ENCODE measurements at regions not wholly inside any gene's neighbourhood (a gene's known extent, or its start where the extent isn't known, plus 50 kb on each side); places are given as distances from the start of the nearest gene placed in this dataset.
A peak's percentile ranks its signal among the peaks of the same experiment; 100 is the strongest.
"Not testable (repeated sequence)": the region's sequence is repeated elsewhere in the genome, so short reads cannot be mapped to it uniquely, and the experiment has no call there.

DNA sequence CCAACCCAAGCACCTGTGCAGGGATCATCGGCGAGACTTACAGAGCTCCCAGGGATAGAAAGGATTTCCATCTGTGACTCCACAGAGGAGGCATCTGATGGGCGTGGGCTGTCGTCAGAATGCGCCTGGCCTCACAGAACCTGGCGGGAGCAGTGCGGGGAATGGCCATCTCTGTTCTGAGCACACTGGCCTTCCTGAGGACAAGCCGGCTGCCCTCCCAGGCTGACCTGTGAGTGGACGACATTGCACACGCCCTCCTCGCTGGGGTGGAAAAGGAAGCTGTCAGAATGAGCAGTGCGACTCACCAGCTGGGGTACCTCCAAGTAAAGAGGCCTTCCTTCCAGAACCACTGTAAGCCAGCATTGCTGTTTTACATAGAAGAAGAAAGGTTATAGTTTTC lies 234.6 kb upstream of the PITRM1 start:
- DNase-seq, result no peak

DNA sequence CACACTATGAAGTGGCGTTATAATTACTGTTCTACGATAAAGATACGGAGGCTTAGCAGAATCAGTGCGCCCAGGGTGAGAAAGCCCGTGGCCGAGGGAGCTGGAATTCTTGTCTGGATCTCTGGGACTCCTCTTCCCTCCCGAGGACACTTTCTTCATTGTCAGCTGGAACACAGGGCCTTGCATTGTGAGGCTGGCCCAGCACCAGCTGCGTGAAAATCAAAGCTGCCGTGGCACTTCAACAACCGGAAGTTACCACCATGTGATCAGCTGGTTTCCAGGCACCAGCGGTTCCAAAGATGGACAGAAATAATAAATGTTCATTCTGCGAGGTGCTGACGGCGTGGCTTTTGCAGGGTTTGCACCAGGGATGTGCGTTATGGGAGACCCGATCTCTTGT lies 234.0 kb upstream of the PITRM1 start:
- DNase-seq, result peak; percentile 20

DNA sequence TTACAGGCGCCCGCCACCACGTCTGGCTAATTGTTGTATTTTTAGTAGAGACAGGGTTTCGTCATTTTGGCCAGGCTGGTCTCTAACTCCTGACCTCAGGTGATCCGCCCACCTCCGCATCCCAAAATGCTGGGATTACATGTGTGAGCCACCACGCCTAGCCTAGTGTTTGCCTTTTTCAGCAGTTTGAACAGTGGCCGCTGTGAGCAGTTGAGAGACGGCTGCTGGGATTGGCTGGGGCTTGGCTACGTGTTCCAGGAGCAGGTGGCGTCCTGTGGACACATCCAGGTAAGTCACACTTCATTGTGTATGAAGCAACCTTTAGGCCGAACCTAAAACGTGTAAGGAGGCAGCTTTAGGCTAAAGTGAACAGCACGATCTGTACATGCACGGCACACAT lies 231.8 kb upstream of the PITRM1 start:
- DNase-seq, result no peak

DNA sequence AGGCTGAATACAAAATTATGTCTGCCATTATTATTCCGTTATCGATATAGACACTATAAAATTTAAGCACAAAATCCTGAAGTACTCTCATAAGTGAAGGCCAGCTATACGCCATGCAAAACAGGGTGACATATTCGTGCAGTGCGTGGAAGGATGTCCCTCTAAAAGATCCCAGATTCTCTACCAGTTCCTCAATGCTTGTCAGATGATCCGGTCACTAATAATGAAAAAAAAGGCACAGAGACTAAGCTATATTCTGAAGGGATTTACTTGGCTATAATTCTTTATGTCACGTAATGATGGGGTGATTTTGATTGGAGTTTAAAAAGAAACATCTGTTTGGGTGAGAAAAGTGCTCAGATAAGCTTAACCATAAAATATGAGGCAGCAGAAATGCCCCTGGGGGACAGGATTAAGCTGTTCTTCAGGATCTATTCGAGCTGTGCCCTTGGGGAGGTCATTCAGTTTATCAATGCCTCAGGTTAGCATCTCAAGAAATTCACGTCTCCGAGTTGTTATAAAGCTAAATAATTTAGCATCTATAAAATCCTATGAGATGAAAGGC lies 229.7 kb upstream of the PITRM1 start:
- DNase-seq, result no peak

DNA sequence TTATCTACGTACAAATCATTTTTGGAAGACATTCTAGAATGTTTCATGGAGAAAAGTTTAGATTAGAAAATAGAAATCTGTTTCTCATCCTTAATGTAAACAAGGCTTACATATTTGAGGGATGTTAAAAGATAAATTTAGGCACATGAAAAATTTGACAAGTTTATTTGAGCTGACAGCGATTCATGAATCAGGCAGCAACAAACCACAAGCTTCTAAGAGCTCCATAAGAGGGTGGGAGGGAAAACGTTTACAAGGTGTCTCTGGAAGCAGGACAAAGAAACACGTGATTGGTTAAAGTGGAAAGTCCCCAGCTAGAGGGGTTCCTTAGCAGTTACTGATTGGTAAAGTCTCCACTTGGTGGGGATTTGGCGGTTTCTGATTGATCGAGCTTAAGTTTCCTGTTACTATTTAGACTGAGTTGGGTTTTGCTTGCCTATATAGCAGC lies 228.9 kb upstream of the PITRM1 start:
- DNase-seq, result peak; percentile 13

DNA sequence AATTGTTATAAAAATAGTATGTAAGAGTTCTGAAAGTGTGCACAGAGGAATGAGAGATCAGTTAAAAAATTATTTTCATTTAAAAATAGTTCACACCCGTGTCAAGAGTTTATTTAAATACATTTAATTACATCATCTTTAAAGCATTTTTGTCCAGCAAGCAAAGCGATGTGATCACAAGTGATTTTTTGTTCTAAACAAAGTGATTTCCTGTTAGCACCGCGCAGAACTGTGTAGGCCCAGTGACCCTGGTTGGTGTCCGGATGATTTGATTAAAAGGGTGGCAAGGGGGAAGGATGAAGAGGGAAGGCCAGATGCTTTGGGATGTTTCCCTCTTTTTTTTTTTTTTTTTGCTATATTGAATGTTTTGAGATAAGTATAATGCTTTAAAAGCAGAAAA lies 227.8 kb upstream of the PITRM1 start:
- DNase-seq, result peak; percentile 35

DNA sequence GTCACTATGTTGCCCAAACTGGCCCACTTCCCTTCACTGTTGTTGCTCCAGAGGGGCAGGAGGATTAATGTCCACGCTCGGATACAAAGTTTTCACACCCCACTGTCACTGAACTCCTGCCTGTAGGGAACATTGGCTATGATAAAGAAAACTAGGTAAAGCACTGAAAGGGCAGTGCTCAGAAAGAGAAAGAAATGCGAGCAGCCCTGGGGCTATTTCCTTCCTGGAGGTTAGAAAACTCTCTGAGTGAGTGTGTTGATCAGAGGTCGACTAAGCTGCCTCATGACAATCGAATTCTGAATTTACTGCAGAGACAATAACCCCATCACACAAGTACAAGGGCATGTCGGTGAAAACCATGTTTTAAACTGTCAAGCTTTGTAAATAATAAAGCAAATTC lies 227.2 kb upstream of the PITRM1 start:
- DNase-seq, result no peak

DNA sequence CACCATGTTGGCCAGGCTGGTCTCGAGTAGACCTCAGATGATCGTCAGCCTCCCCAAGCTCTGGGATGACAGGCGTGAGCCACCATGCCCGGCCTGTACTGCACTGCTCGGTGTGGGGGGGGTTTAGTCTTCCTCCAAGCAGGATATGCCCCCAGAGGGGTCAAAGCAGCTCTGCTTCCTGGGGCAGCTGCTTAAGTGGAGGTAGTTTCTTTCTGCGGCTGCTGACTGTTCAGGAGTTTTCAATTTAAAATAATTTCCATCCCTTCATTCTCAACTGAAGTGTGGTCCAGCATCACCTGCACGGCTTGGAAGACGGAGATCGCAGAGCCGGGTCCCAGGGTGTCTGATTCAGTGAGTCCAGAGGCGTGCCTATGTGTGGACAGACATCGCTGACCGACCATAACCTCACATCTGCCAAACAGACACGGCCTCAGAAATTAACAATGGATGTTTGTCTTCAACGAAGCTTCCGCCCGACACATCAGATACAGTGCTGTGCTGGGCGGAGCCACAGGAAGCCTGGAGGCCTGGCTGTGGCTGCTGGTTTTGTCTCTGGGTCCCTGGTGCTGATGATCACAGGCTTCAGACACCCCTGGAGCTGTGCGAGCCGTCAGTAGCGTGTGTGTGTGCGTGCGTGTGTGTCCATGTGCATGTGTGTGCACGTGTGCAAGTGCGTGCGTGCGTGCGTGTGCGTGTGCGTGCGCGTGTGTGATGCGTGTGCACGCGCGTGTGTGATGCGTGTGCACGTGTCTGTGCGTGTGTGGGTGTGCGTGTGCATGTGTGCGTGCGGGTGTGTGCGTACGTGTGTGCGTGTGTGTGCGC lies 226.5 kb upstream of the PITRM1 start:
- DNase-seq, result peak; percentile 40

DNA sequence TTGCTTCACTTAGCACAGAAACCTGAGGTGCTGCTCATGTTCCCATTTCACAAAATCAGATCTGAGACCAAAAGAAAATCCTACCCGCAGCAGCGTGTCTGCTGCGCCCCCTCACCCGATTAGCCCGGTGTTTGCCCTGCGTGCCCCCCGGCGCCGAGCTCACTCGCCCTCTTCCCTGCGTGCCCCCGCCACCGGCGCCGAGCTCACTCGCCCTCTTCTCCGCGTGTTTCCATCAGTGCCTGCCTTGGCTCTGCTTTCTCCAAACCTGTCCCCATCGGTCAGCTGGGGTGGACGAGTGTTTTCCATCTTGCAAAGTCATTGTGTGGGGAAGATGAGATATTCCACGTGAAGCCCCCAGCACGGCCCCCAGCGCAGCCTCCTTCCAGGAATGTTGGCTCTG lies 225.3 kb upstream of the PITRM1 start:
- no peak for DNase-seq

DNA sequence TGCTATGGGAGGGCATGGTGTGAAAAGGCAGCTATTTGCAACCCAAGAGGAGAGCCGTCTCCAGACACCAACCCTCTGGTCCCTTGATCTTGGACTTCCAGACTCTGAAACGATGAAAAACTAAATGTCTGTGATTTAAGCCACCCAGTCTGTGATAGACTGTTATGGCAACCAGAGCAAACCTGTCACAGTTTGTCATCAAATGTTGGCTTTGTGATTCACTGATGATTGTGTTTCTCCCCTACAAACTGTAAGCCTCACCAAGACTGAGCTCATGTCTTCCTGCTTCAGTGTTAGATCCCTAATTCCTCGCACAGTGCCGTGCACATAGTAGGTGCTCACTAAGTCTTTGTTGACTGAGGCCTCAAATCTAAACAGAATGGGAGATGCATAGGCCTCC lies 224.6 kb upstream of the PITRM1 start:
- DNase-seq, result no peak

DNA sequence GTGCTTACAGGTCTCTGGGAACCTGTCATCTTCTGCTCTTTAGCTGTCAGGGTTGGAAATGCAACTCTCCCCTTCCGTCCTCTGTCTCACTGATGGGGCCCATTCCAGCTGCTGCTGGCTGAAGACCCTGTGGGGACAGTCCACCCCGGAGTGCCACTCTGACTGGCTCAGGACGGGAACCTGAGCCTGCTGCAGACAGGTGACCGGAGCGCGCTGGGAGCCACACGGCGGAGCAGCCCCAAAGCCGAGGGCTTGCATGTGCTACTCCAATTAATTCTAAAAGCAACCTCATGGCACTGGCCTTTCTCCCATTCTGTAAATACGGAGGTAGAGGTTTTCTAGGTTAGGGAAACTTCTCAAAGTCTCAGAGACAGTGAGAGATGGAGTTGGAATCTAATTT lies 223.5 kb upstream of the PITRM1 start:
- DNase-seq, result no peak

DNA sequence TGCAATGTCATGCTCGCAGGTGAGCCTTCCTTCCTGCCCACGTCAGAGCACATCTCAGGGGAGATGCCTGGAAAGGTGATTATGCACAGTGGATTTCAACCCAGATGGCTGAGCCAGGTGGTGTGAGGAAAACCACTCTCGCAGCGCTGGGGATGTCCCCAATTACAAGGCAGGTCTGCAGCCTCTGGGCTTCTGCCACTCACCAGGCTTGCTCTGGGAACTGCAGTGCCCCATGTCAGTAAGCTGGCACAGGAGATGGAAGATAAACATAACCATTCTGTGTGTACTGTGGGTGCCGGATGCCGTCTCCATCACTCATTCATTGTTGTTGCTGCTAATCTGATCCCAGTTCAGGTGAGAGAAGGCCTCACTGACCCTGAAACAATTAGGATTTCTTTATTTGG lies 222.9 kb upstream of the PITRM1 start:
- DNase-seq, result no peak

DNA sequence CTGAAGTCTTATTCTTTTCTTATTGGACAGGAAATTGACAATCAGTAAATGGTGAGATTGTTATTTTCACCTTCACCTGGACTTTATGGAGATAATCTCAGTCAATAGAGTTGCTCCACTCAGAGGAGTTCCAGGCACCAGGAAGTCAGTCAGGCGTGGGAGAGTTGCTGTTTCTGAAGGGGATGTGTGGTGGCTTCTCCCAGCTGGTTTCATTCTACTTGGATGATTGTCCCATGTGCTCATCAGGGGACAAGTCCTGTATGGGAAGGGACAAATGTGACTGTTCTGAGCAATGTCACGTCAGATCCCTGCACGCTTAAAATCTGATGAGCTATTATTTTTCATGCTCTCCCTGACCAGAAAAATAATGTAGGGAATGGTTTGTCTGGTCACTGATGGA lies 222.5 kb upstream of the PITRM1 start:
- peak; percentile 17 for DNase-seq

DNA sequence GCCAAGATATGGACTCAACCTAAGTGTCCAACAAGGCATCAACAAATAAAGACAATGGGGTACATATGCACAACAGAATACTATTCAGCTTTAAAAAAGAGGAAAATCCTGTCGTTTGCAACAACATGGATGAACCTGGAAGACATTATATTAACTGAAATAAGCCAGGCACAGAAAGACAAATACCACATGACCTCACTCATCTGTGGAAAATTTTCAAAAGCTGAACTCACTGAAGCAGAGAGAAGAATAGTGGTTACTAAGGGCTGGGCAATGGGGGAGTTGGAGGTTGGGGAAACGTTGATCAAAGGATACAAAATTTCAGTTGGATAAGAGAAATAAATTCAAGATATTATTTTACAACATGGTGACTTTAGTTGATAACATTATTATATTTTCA lies 221.4 kb upstream of the PITRM1 start:
- DNase-seq, result no peak

DNA sequence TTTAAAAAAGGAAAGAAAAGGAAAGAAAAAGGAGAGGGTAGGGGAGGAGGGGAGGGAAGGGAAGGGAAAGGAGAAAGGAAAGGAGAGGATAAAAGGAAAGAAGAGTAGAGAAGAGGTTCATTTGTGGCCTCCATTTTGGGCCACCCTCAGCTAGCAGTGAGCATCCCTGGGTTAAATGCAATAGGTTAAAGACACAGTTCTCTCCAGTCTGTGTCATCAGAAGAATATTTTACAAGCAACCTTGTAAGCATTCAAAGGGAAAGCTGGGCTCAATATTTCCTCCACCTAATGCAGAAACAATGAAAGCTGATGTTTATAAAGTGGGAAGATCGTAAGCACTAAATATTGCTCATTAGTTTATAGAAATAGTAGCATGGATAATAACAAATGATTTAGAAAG lies 219.1 kb upstream of the PITRM1 start:
- DNase-seq, result no peak

DNA sequence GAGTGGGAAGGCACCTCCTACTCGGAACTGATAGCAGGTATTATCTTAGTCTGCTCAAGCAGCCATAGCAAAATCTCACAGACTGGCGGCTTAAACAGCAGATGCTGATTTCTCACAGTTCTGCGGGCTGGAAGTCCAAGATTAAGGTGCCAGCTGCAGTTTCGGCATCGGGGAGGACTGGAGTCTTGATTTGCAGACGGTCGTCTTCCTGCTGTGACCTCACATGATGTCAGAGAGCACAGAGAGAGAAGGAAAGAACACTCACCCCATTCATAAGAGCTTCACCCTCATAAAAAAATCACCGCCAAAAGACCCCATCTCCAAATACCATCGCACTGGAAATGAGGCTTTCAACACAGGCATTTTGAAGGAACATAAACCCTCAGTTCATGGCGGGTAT lies 216.5 kb upstream of the PITRM1 start:
- no peak for DNase-seq

DNA sequence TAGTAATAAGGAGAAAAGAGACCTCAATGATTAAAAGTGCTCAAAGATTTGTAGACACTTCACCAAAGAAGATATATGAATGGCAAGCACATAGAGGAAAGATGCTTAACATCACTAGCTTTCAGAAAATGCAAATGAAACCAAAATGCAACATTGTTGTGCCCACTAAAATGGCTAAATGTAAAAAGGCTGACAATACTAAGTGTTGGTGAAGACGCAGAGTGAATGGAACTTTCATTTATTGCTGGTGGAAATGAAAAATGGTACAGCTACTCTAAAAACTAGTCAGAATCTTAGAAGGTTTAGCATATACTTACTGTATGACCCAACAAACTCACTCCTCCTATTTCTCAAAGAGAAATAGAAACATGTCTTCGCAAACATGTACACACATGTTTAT lies 212.9 kb upstream of the PITRM1 start:
- no peak for DNase-seq

DNA sequence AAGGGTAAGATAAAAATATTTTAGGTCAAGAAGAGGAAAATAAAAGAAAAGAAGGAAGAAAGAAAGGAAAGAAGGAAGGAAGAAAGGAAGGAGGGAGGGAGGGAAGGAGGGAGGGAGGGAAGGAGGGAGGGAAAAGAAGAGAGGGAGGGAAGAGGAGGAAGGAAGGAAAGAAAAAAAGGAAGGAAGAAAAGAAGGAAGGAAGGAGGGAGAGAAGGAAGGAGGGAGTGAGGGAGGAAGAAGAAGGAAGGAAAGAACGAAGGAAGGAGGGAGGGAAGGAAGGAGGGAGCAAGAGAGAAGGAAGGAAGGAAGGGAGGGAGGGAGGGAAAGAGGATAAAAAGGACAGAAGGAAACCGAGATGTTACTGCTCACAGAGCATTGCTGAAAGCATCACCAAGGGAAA lies 209.5 kb upstream of the PITRM1 start:
- DNase-seq, result no peak

DNA sequence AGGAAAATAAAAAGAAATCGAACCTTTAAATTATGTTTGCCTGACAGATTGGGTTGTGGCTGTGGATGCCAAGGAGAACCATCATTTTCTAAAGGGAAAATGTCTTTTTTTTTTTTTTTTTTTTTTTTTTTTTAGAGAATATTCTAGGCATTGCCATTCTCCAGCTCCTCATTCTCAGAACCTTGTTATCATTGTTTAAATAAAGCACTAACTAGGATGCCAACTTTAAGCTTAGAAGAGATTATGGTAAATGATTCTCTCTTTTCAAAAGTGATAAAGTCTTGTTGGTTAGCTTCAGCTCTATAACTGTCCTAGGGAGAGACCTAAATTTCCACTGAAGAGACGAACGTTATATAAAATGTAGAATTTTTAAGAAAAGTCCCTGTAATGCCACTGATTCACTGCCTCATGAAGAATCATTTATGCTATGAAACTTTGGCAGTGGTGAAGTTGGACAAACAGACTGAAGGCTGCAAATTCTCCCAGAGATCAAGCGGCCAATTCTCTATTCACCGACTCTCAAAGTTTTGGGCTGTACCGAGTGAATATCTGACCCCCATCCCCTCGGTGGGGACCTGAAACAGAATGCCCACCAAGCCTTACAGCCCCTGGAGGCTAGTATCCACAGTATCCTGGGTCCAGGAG lies 207.9 kb upstream of the PITRM1 start:
- no peak for DNase-seq

DNA sequence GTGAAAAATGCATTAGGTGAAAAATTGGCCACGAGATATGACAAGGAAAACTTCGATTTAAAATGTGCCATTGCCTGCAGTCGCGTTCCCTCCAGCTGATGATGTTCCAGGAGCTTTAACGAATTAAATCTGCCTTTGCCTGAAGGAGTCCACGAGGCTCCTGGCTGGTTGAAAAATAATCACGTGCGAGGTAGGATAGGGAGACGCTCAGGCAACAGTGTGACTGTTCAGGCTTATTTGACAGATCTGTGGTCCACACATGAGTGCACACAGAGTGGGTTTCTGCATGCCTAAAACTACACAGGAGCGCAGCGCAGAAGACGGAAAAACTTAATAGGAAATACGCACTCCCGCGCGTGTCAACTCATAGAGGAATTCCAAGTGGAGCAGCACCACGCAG lies 204.0 kb upstream of the PITRM1 start:
- no peak for DNase-seq

DNA sequence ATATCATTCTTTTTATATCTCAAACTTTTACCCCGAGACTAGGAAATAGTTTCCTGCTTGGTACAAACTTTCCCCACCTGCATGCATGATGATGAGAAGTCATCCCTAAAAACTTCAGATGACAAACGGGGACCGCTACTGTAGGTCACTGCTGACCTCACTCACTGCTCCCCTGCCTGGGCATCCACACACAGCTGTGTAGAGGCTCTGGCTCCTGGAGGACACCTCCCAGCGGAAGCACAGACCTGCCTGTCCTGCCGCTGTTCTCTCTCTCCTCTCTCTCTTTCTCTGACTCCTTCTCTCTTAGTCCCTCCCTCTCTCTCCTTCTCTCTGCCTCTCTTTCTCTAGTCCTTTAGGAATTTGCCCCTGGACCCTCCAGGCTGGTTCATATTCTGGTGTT lies 202.9 kb upstream of the PITRM1 start:
- no peak for DNase-seq

DNA sequence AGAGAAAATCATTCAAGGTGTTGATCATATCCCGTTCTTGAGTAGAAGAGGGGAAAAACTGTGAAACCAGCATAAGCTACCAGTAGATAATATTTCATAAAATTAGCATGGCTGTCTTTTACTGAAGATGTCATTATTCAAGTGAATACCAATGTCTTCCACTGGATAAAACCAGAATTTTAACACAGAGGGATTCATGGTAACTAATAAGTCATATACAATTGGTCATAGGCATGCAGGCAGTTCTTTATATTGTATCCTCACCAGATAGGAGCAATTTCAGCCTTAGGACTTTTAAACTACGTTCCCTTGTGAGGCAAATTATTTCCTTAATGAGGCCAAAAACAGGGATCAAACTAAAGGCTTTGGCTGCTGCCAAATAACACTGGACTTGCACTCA lies 202.3 kb upstream of the PITRM1 start:
- no peak for DNase-seq

DNA sequence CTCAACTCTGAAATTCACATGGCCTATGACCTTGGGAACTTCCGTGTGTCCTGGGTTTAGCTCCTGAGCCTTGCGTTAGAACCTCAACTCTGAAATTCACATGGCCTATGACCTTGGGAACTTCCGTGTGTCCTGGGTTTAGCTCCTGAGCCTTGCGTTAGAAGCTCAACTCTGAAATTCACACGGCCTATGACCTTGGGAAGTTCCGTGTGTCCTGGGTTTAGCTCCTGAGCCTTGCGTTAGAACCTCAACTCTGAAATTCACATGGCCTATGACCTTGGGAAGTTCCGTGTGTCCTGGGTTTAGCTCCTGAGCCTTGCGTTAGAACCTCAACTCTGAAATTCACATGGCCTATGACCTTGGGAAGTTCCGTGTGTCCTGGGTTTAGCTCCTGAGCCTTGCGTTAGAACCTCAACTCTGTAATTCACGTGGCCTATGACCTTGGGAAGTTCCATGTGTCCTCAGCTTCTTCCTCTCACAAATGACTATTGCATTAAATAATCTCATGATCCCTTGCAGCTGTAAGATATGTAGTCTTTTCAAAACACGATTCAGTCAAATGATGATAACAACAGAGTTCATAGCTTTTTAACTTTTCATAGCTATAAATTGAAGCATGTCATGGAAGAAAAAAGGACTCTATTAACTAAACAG lies 200.9 kb upstream of the PITRM1 start:
- DNase-seq, result not testable (repeated sequence)
